Stimulated activated CD4-positive, alpha-beta T cell treated with anti-CD3 and anti-CD28 coated beads, Interleukin-12 subunit alpha, Interleukin-12 subunit beta, amount 100 ng/mL, for 48 hours (primary cell): ENCODE measurements at regions not wholly inside any gene's neighbourhood (a gene's known extent, or its start where the extent isn't known, plus 50 kb on each side); places are given as distances from the start of the nearest gene placed in this dataset.

ENCODE experiments used
- DNase-seq, 3 donors: peaks; one replicate each; pipeline ENCODE4 v3.0.0-alpha.2; 2020; ENCODE audit warnings: low read depth in 2 of 3, low spot score in 1 of 3

DNA sequence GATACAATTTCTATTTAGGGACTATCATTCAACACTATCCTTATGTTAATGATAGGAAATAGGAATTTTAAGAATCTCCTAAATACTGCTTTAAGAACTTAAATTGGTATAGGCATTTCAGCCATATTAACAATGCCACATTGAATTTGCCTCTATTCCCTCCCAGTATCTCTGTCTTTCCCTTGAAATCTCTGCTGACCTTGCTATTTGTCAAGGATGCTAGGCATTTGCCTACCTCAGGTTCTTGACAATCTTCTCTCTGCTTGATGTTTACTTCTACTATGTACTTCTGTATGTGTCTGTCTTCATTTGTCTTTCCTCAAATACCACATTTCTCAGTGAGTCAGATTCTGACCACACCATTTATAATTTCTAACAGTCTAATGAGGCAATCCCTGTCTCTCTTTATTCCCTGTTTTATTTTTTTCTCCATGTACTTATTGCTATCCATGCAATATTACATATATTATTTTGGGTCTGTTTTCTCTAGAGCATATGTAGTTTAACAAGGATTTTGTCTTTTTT, 1461.4 kb upstream of the CDH9 start:
- no peak for DNase-seq

DNA sequence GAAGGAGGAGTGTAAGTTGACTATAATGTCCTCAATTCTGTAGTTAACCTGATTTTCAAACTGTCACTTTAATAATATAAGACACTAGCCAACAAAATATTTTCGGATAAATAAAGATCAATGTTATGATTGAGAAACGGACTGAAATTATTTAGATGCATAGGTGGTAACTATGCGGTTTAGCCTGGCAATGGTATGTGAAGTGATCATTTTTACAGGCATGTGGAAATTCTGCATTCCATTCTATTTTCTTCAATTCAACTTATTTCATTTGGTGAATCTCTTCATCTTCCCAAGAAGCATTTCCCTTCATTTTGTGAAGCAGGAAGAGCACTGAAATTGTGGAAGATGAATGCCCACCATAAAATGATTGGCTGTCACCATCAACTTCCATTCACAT, 1457.5 kb upstream of the CDH9 start:
- no peak for DNase-seq

DNA sequence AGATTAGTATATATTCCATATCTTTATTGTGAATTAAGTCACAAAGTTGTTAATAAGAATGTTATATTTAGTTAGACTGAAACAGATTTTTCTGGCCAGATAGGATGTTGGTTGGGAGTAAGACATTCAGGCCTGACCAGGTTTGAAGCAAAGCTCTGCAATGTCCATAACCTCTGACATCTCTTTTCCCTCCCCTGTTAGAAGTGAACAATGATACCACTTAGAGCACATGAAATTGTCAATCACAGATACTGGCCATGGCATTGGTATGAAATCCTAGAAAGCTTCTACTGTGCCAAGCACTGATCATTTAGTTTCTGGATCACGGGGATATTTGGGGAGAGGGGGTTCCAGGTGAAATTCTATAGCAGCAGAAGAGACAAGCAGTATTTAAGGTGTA, 1455.1 kb upstream of the CDH9 start:
- no peak for DNase-seq

DNA sequence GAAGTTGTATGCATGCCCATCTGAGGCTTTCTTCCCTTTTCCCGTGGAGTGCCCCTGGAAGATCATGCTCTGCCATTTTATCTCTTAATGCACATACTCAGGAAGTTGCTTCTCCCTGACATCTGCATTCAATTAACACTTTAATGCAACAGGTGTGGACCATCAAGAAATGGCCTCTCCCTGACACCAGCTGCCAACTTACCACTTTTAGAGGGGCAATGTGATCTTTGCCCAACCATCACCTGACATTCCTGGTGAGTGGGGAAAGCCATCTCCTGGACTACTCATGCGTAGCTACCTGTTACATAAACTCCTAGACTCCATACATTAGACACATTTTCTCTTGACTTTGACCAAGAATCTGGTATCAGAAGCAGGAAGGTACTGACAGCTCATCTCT, 1450.4 kb upstream of the CDH9 start:
- no peak for DNase-seq

DNA sequence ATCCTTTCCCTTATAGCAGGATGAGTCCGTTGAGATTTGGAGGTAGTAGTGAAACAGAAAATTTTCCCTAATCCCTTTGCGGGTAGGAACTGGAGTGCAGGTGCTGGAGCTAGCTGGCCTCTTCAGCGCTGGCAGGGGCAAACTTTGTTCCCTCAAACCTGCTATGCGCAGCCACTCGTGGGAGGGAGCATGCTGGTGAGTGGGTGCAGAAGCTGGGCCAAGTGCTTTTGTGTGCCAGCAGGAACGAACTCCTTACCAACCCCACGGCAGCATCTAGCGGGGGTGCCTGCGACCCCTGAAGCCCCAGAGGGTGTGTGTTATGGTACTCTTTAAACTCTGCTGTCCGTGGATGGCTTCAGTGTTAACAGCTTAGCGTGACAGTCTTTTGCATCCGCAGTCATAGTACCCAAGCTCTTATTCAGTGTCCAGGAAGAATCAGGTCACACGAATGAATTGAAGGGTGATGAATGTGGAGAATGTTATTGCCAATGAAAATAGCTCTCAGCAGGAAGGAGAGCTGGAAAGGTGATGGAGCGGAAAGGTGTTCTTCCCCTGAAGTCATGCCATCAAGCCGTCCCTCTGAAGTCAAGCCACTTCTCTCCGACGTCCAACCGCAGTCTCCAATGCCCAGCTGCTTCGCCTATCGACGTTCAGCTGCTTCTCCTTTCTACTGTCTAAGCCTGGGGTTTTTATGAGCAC, 1445.1 kb upstream of the CDH9 start:
- no peak for DNase-seq

DNA sequence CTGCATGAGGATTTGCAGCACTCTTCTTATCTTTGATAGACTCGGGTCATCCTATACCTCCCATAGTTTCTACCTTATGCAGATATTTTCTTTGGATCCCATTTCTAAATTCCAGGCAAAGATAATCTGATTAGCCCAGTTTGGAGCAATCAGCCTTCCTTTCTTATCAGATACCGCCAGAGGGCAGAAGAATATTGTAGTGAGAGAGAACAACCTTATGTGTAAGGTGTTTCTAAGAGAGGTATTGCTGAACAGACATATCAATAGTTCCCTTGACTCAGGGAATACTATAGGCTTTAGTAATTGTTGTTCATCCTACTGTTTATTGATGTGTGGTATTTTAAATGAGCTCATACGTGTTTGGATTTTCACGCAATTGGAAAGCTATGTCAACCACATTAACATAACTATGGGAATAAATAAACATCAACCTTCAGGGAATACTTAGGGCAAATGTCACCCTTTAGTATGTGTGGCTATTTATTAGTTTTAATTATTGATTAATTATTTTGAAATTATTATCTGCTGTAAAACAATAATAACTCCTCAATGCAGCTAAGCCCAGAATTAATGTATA, 1435.2 kb upstream of the CDH9 start:
- DNase-seq = no peak

DNA sequence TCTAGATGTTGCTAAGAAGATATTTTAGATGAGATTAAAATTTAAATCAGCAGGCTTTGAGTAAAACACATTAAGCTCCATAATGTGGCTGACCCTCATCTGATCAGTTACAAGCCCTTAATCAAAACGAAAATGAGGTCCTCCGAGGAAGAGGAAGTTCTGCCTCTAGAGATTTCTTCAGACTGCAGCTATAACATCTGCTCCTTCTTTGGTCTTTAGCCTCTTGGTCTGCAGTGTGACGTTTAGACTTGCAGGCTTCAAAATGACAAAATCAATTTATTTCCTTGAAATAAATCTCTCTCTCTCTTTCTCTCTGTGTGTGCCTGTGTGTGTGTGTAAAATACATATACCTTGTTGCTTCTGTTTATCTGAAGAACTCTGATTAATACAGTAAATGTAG, 1429.8 kb upstream of the CDH9 start:
- DNase-seq = no peak

DNA sequence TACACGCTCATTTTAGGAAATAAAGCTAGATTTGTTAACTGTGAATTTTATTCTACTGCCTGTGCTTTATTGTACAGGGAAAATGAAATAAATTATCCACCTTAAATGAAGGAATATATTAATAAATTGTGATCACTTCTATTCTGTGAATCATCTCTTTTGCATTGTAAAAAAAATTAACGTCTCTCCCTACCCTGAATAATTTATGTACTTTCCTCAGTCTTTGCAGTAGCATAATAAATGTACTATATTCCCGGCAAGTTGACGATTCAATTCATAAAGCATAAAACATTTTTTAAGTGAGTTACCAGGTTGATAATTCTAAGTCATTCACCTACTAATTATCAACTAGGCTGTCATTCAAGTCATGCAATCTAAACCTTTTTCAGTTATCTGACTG, 1425.3 kb upstream of the CDH9 start:
- no peak for DNase-seq

DNA sequence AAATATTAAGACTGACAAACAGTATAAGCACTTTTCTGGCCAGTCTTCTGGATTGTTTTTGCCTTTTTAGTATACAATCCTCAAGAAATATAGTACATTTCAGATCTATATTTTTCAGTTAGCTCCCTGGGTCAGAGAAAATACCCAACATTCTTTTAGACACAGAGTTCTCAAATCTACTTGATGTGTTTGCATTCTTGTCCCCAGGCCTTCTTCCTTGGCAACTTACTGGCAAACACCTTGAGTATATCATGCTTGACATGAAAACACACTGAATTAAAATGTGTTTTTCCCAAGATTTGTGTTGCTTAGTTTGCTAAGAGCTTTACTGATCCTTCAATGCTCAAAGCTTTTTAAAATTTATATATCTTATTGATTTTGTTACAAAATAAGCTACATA, 1413.1 kb upstream of the CDH9 start:
- no peak for DNase-seq

DNA sequence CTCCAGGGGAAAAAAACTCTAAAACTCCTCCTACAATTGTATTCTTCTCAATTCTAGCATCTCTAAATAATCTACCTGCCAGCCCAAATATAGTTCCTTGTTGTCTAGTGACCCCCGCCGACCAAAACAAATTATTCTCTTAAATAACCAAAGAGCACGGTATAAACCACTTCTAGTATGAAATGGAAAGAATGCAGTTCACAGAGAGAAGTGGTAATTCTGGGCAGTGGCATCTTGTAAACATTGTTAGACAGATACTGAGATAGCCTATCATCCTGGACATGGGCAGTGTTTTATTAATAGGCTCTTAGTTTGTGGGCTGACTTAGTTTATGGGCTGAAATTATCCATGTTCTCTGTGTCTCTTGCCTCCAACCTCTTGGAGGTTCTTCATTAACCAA, 1412.6 kb upstream of the CDH9 start:
- DNase-seq = no peak

DNA sequence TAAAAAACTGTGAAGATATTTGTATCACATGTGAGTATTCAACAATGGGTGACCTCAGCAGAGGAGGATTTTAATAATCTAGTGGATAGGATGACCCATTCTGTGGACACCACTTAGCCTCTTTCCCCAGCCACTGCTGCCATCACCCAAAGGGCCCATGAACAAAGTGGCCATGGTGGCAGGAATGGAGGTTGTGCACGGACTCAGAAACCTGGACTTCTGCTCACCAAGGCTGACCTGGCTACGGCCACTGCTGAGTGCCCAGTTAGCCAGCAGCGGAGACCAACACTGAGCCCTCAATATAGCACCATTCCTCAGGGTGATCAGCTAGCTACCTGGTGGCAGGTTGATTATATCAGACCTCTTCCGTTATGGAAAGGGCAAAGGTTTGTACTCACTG, 1410.4 kb upstream of the CDH9 start:
- no peak for DNase-seq

DNA sequence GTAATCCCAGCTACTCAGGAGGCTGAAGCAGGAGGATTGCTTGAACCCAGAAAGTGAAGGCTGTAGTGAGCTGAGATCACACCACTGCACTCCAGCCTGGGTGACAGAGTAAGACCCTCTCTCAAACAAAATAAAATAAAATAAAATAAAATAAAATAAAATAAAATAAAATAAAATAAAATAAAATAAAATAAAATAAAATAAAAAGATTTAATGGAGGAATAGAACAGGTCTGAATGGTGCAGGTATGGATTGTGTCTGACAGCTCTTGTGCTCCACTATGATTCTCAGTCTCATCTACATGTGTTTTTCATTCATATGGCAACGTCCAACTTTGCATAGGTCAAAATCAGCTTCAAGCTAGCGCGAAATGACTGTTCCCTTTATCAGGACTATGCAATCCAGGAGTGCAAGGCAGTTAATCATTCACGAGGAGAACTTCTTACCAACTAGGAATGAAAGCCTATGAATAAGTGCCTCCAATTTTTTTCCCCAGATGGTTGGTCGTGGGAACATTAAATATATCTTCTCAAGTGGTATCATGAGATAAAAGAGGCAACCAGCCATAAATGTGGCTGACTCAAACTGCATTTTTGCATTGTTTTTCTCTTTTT, 1392.3 kb upstream of the CDH9 start:
- no peak for DNase-seq

DNA sequence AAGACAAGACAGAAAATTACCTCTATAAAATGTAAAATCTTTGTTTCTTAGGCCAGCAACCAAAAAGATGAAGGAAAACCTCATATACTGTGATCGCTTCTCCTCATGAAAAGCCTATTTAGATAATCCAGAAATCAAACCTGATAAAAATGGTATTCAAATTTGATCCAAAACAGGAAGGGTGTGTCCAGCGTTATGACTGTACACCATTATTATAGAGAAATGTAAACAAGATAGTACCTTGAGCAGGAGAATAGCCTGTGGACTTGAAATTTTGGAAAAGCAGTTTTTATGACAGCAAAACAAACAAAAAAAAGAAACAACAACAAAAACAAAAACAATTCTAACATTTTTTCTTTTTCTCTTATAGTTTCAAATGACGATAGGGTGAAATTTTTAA, 1382.8 kb upstream of the CDH9 start:
- DNase-seq = no peak

DNA sequence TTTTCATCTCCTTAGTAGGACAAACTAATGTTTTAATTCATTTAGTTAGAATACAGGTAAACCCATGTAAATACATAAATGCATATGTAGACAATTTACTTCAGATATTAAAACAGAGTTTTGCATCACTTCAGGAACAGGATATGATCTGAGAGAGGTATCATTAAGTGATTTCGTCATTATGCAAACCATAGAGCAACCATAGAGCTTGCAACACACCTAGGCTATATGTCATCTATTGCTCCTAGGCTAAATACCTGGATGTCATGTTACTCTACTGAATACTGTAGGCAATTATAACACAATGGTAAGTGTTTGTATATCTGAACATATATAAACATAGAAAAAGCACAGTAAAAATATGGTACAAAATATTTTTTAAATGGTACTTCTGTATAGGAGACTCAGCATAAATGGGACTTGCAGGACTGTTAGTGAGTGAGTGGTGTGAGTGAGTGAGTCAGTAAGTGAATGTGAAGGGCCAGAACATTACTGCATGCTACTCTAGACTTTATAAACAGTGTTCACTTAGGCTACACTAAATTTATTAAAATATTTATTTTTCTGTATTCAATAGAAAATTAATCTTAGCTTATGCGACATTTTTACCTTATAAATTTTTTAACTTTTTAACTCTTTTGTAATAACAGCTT, 1377.5 kb upstream of the CDH9 start:
- no peak for DNase-seq

DNA sequence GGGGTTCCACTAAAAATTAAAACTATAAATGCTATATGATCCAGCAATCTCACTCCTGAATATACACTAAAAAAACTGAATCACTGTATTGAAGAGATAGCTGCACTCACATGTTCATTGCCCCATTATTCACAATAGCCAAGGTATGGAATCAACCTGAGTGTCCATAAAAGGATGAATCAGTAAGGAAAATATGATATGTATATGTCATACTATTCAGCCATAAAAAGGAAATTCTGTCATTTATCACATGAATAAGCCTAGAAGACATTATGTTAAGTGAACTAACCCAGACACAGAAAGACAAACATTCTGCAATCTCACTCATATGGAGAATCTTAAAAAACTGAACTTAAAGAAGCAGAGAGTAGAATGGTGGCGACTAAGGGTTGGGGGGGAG, 1376.2 kb upstream of the CDH9 start:
- no peak for DNase-seq

DNA sequence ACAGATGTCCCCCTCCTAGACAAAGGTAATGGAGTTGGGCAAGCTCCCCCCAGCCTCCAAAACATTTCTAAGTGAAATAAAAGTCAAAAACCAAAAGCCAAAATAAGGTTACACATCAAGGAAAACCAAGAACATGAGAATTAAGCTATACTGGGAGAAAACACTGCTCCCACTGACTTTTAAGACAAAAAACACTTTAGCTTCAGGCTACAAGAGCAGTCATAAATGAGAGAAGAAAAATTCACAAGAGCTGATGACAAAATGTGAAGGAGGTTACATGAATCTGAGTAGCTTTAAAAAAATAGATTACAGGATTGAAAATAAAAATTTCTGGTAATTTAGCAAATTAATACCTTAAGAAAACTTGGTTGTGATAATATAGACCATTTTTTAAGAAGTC, 1370.3 kb upstream of the CDH9 start:
- DNase-seq = no peak

DNA sequence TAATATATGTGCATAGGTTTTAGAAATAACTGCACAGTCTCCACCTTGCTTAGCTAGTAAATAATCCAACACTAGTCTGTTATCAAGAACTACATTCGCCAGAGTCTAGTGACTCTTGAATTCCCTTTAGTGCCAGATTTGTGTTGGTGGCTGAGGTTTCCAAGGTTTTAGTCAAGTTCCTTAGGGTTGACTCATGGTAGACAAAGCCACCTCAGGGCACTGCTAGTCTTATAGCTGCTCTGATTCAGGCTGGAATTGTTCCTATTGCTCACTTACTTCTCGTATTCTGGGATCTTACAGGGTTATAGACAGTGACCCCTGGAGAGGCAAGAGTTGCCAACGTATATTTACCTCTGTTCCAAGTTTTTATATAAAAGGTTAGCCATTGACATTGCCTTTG, 1369.8 kb upstream of the CDH9 start:
- DNase-seq = no peak

DNA sequence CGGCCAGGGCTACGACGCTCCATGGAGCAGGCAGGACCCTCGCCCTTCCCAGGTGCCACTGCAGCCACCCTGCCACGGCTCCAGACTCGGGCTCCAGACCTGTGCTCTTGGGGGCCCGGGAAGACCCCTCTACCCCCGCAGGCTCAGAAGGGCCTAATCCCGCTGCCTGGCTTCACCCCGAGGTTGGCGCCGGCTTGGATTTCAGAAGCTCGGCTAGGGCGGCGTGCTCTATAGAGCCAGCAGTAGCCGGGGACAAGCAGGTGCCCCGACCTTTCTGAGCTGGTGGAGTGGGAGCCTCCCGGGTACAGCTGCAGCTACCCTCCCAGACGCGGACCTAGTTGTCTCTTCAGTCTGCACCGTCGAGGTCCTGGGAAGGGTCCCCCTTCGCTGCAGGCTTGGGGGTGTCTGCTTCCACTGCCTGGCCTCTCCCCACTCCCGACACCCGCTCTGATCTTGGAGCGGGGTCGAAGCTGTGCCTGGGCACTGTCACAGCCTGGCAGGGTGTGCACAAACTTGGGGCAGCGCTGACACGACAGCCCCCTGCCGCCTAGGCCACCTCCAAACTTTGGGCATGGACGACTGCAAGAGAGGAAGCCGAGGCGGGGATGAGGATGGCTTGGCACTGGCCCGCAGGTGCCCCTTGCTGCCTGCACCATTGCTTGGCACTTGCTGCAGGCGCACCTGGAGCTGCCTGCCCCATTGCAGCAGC, 1366.1 kb upstream of the CDH9 start:
- no peak for DNase-seq

DNA sequence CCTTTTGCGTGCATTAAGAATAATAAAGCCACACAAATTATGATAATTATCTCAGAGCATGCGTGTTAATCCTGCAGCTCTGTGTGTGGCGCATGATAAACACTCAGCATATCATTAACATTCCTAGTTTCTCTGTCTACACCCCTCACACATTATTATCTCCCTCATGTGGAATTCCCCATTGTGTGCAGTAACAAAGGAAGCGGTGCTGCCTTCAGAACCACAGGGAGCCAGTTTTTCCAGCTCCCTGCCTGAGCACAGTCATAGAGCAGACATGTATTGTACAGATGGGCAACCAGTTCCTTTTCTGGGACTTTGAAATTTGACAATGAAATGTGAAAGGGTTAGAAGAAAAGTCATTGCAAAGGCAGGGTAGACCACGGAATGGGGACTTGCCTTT, 1365.5 kb upstream of the CDH9 start:
- DNase-seq = no peak

DNA sequence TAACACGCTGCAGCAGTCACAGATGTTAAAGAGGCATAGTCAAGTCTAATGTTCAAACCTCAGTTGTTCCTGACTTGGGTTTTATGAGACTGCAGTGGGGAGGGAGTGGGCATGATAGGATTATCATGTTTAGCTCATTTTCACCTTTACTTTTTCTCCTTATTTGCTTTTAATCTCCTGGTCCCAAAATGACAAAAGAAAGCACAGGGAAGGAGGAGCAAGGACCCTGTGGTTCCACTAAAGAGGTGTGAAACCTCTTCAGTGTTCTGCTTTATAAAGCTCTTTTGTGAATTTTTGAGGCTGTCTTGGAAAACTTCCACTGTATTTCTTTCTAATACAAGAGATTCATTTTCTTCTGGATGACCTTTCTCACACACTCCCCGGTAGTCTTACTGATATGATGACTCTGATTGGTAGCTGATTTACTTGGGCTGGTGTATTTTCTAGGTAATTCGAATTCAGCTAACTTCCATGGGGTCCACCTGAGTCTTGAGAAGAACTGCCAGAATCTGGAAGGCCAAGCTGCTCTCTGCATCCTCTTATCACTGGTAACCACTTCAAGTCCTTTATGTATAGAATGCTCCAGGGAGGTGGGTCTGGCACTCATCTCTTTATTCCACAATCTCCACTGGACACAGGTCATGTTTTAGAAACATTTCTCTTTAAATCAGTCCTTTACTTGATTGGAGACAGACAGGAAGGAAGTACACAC, 1364.4 kb upstream of the CDH9 start:
- DNase-seq = no peak

DNA sequence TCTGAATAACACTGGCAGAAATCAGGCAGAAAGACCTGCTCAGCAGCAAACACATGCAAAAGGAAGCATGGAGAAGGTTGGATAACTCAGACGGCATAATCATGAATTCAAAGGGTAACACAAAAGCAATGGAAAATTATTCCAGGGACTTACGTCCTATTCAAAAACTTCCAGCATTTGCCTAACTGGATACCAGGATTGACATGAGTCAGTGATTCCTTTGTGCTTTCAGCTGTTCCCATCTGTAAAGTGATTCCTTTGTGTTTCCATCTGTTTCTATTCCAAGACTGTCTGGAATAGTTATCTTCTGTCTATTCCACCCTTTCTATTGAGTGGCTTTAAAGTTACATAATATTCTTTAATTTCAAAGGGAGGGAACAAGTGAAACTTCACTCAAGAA, 1361.7 kb upstream of the CDH9 start:
- DNase-seq = no peak
